PC-9 (cell line): ENCODE measurements at regions not wholly inside any gene's neighbourhood (a gene's known extent, or its start where the extent isn't known, plus 50 kb on each side); places are given as distances from the start of the nearest gene placed in this dataset.

Experiments
- BruUV-seq: library from RNA; stranded (reverse); fragments of 400-500 nt; replicated peaks from 2 replicates; lab custom pipeline; 2021; lab: Mats Ljungman, UMichigan
- CTCF ChIA-PET: fragments of 300-600 bp; sonication (Branson Sonifier 250); formaldehyde crosslinking; loops from one replicate; lab custom pipeline; 2022; ENCODE audit warnings: antibody characterized with exemption; lab: Charles Lee
- POLR2A ChIA-PET: fragments of 300-600 bp; sonication (Branson Sonifier 250); formaldehyde crosslinking; loops from one replicate; lab custom pipeline; 2022; ENCODE audit warnings: antibody characterized with exemption; ENCODE audit not compliant: unreplicated experiment; lab: Charles Lee
- DNase-seq, 2 experiments: peaks; one replicate each; pipeline versions ENCODE4 v3.0.0 to v3.0.0-alpha.2; 2015 to 2022; ENCODE audit warnings: mixed read lengths in 1 of 2
- H2AFZ ChIP-seq: fragments of 200-600 bp; sonication (generic); 2 replicates; pipeline ENCODE4 v1.8.1; 2017; ENCODE audit warnings: antibody characterized with exemption
- H3F3A ChIP-seq: fragments of 200-600 bp; sonication (generic); 2 replicates; pipeline ENCODE4 v1.8.1; 2017; ENCODE audit warnings: antibody characterized with exemption, mild to moderate bottlenecking, low read depth; ENCODE audit not compliant: insufficient read depth
- H3K27ac ChIP-seq: fragments of 200-600 bp; sonication (generic); 2 replicates; pipeline ENCODE4 v1.6.1; 2016; ENCODE audit warnings: mixed run types
- H3K27me3 ChIP-seq: fragments of 200-600 bp; sonication (generic); 2 replicates; pipeline ENCODE4 v1.6.1; 2016; ENCODE audit warnings: low read depth, mixed run types; ENCODE audit not compliant: insufficient read depth
- H3K36me3 ChIP-seq: fragments of 200-600 bp; sonication (generic); 2 replicates; pipeline ENCODE4 v1.6.1; 2016; ENCODE audit warnings: low read depth, mixed run types
- H3K4me1 ChIP-seq: fragments of 200-600 bp; sonication (generic); replicated peaks from 2 replicates; pipeline ENCODE4 v1.6.1; 2016; ENCODE audit warnings: mixed run types; ENCODE audit not compliant: insufficient read depth
- H3K4me2 ChIP-seq: fragments of 200-600 bp; sonication (generic); 2 replicates; pipeline ENCODE4 v1.6.1; 2017; ENCODE audit warnings: mixed run types
- H3K4me3 ChIP-seq: fragments of 200-600 bp; sonication (generic); 2 replicates; pipeline ENCODE4 v1.6.1; 2016; ENCODE audit warnings: mixed run types
- H3K79me2 ChIP-seq: fragments of 200-600 bp; sonication (generic); 2 replicates; pipeline ENCODE4 v1.6.1; 2017; ENCODE audit warnings: low read depth, mixed run types
- H3K9me2 ChIP-seq: fragments of 200-600 bp; sonication (generic); 2 replicates; pipeline ENCODE4 v1.8.1; 2017; ENCODE audit warnings: mild to moderate bottlenecking; ENCODE audit not compliant: insufficient read depth
- H3K9me3 ChIP-seq: fragments of 200-600 bp; sonication (generic); 2 replicates; pipeline ENCODE4 v1.8.1; 2016; ENCODE audit warnings: low read depth; ENCODE audit not compliant: insufficient read depth
- H4K20me1 ChIP-seq: fragments of 200-600 bp; sonication (generic); 2 replicates; pipeline ENCODE4 v1.8.1; 2017; ENCODE audit not compliant: insufficient read depth
- EZH2 ChIP-seq: fragments of 200-600 bp; sonication (generic); IDR thresholded peaks from 2 replicates; pipeline ENCODE4 v1.8.0; 2017; ENCODE audit warnings: antibody characterized with exemption, low read depth
- intact Hi-C: fragments of 100-400 bp; cut with micrococcal nuclease; formaldehyde crosslinking; loops from one replicate; pipeline ENCODE4 v1.10.0; 2022; ENCODE audit not compliant: unreplicated experiment
- TF ChIP-seq, protein P1 (sequence below): fragments of 200-600 bp; sonication (generic); conservative IDR thresholded peaks from 2 replicates; pipeline ENCODE4 v1.6.1; 2017; ENCODE audit warnings: mixed run types, antibody characterized with exemption, mild to moderate bottlenecking, moderate library complexity

GRCh38 chr6:156550949-156551348 lies 226.2 kb upstream of the ARID1B start:
- TF ChIP-seq EZH2: no peak
- TF ChIP-seq, protein P1, sequence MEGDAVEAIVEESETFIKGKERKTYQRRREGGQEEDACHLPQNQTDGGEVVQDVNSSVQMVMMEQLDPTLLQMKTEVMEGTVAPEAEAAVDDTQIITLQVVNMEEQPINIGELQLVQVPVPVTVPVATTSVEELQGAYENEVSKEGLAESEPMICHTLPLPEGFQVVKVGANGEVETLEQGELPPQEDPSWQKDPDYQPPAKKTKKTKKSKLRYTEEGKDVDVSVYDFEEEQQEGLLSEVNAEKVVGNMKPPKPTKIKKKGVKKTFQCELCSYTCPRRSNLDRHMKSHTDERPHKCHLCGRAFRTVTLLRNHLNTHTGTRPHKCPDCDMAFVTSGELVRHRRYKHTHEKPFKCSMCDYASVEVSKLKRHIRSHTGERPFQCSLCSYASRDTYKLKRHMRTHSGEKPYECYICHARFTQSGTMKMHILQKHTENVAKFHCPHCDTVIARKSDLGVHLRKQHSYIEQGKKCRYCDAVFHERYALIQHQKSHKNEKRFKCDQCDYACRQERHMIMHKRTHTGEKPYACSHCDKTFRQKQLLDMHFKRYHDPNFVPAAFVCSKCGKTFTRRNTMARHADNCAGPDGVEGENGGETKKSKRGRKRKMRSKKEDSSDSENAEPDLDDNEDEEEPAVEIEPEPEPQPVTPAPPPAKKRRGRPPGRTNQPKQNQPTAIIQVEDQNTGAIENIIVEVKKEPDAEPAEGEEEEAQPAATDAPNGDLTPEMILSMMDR: no peak

DNA sequence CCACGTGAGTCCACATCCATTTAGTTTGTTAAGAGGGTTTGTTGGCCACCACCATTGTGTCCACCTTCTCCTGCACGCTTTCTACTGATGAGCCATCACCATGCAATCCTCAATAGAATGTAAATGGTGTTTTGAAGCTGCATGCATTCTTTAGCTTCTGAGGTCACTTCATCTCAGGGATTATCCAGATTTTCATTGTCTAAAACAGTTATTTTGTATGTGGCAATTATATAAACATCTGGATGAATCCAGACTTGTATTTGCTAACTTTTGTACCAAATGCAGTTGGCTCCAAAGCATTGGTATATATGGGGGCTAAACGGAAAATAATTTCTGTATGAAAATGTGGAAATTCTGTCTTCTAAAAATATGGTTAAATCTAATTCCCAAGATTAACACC lies 231.2 kb upstream of the ARID1B start:
- Histone ChIP-seq H3K36me3 (no peaks in the 10 kb centered on the region), H3K9me3 (no peaks in the 10 kb centered on the region), H3K27ac (no peak overlapping the region), H3K4me1 (no peaks in the 10 kb centered on the region), H3K4me2 (no peak overlapping the region), H3K79me2 (no peaks in the 10 kb centered on the region), H4K20me1 (no peaks in the 10 kb centered on the region), H3K9me2 (no peaks in the 10 kb centered on the region), H2AFZ (no peak overlapping the region), H3K4me3 (no peak overlapping the region), H3K27me3 (peaks cover 10% of the 10 kb centered on the region; the same call in 1 of the 2 replicates), H3F3A (no peaks in the 10 kb centered on the region)
- intact Hi-C loops: no loop called here
- DNase-seq: no peak
- POLR2A ChIA-PET: no interaction called here
- BruUV-seq: no TSS peak
- TF ChIP-seq, protein P1: no peak
- no peak for TF ChIP-seq EZH2
- CTCF ChIA-PET: no interaction called here

More at GRCh38 chr6:156550949-156551348, 226.2 kb upstream of the ARID1B start:
- H3K4me3 ChIP-seq: no peak overlapping the region
- BruUV-seq: no TSS peak
- no peaks in the 10 kb centered on the region for H3K9me3 ChIP-seq
- H3K27ac ChIP-seq: no peak overlapping the region
- no peaks in the 10 kb centered on the region for H3F3A ChIP-seq
- H3K36me3 ChIP-seq: no peaks in the 10 kb centered on the region
- intact Hi-C loops: no loop called here
- no peaks in the 10 kb centered on the region for H3K79me2 ChIP-seq
- H4K20me1 ChIP-seq: no peaks in the 10 kb centered on the region
- H3K4me2 ChIP-seq: no peak overlapping the region
- H3K27me3 ChIP-seq: peaks cover 4% of the 10 kb centered on the region; the same call in 1 of the 2 replicates
- no peak for DNase-seq
- ChIA-PET POLR2A (no interaction called here), CTCF (no interaction called here)
- no peaks in the 10 kb centered on the region for H3K9me2 ChIP-seq
- H3K4me1 ChIP-seq: no peaks in the 10 kb centered on the region
- H2AFZ ChIP-seq: no peak overlapping the region

- Histone ChIP-seq H3K27ac (no peak overlapping the region), H3K4me2 (no peak overlapping the region), H3K4me1 (no peaks in the 10 kb centered on the region), H4K20me1 (no peaks in the 10 kb centered on the region), H3K9me2 (no peaks in the 10 kb centered on the region), H3K4me3 (no peak overlapping the region), H2AFZ (no peak overlapping the region), H3K79me2 (no peaks in the 10 kb centered on the region), H3F3A (no peaks in the 10 kb centered on the region), H3K27me3 (peaks cover 10% of the 10 kb centered on the region; the same call in 1 of the 2 replicates), H3K36me3 (no peaks in the 10 kb centered on the region), H3K9me3 (no peaks in the 10 kb centered on the region)
- ChIA-PET POLR2A (no interaction called here), CTCF (no interaction called here)
- no TSS peak for BruUV-seq
- intact Hi-C loops: no loop called here
- TF ChIP-seq EZH2: no peak
- TF ChIP-seq, protein P1: no peak
- no peak for DNase-seq
Observed at GRCh38 chr6:156545021-156545420, 232.2 kb upstream of the ARID1B start.
